Muscle of leg (tissue), 3 donors: ENCODE measurements at regions not wholly inside any gene's neighbourhood (a gene's known extent, or its start where the extent isn't known, plus 50 kb on each side); places are given as distances from the start of the nearest gene placed in this dataset.
A peak's percentile ranks its signal among the peaks of the same experiment; 100 is the strongest.

ENCODE experiments used
- DNase-seq: peaks from one replicate; pipeline ENCODE4 v3.0.0; 2013
- H3K27ac ChIP-seq: one replicate; pipeline ENCODE4 v1.5.1; 2013; ENCODE audit warnings: mild to moderate bottlenecking, low read length, control low read depth
- H3K27me3 ChIP-seq: one replicate; pipeline ENCODE4 v1.6.1; 2013; ENCODE audit warnings: low read length; ENCODE audit not compliant: control insufficient read depth, insufficient read depth
- H3K36me3 ChIP-seq: one replicate; pipeline ENCODE4 v1.6.1; 2013; ENCODE audit warnings: low read length; ENCODE audit not compliant: control insufficient read depth, insufficient read depth
- H3K4me1 ChIP-seq: one replicate; pipeline ENCODE4 v1.6.1; 2013; ENCODE audit warnings: low read length; ENCODE audit not compliant: control insufficient read depth, insufficient read depth
- H3K4me3 ChIP-seq: one replicate; pipeline ENCODE4 v1.5.1; 2013; ENCODE audit warnings: low read length, control low read depth
- H3K9me3 ChIP-seq: replicated peaks from 2 replicates; pipeline ENCODE4 v1.6.1; 2013; ENCODE audit warnings: low read depth, low read length; ENCODE audit not compliant: control insufficient read depth
- WGBS: methylation state at CpG from one replicate; pipeline ENCODE4 v1.1.5; 2013; ENCODE audit warnings: missing lambda C conversion rate; ENCODE audit not compliant: insufficient coverage; 5-methylcytosine and 5-hydroxymethylcytosine counted together

GRCh38 chr13:59478908-59479307 is 684.8 kb downstream of the DIAPH3 start:
- WGBS, result no CpG with 5 or more reads among the region's 7 CpGs
- Histone ChIP-seq H3K36me3 (no peaks in the 10 kb centered on the region), H3K9me3 (no peaks in the 10 kb centered on the region), H3K27ac (peak overlapping the region; percentile 63), H3K27me3 (no peaks in the 10 kb centered on the region), H3K4me1 (peaks cover 8% of the 10 kb centered on the region), H3K4me3 (no peak overlapping the region)
- no peak for DNase-seq

GRCh38 chr13:59479629-59480028 is 684.1 kb downstream of the DIAPH3 start:
- no peak for DNase-seq
- Histone ChIP-seq H3K4me3 (no peak overlapping the region), H3K27me3 (no peaks in the 10 kb centered on the region), H3K27ac (no peak overlapping the region), H3K9me3 (no peaks in the 10 kb centered on the region), H3K36me3 (no peaks in the 10 kb centered on the region), H3K4me1 (peaks cover 8% of the 10 kb centered on the region)
- no CpG with 5 or more reads among the region's 3 CpGs for WGBS

GRCh38 chr13:59480396-59481259 is 683.1 kb downstream of the DIAPH3 start:
- H3K27me3 ChIP-seq, result no peaks in the 10 kb centered on the region
- DNase-seq, result peak; percentile 87
- 18% methylated on average over 3 of the region's 7 CpGs for WGBS
- H3K4me1 ChIP-seq, result peaks cover 8% of the 10 kb centered on the region
- peak overlapping the region; percentile 87 for H3K27ac ChIP-seq
- no peaks in the 10 kb centered on the region for H3K36me3 ChIP-seq
- no peaks in the 10 kb centered on the region for H3K9me3 ChIP-seq
- no peak overlapping the region for H3K4me3 ChIP-seq

- peak; percentile 86 for DNase-seq
- WGBS, result 20% methylated on average over 3 of the region's 5 CpGs
- Histone ChIP-seq H3K36me3 (no peaks in the 10 kb centered on the region), H3K4me1 (peaks cover 8% of the 10 kb centered on the region), H3K27me3 (no peaks in the 10 kb centered on the region), H3K9me3 (no peaks in the 10 kb centered on the region), H3K4me3 (no peak overlapping the region), H3K27ac (peak overlapping the region; percentile 63)
Observed at GRCh38 chr13:59483501-59484145, 680.1 kb downstream of the DIAPH3 start.

GRCh38 chr13:59487883-59488282 is 675.8 kb downstream of the DIAPH3 start:
- H3K4me3 ChIP-seq, result no peak overlapping the region
- no peak overlapping the region for H3K27ac ChIP-seq
- H3K9me3 ChIP-seq, result no peaks in the 10 kb centered on the region
- WGBS, result no CpG with 5 or more reads among the region's 3 CpGs
- no peak for DNase-seq
- no peaks in the 10 kb centered on the region for H3K36me3 ChIP-seq
- no peaks in the 10 kb centered on the region for H3K27me3 ChIP-seq
- H3K4me1 ChIP-seq, result peaks cover 6% of the 10 kb centered on the region

GRCh38 chr13:59488436-59488835 is 675.3 kb downstream of the DIAPH3 start:
- DNase-seq, result no peak
- Histone ChIP-seq H3K27me3 (no peaks in the 10 kb centered on the region), H3K27ac (no peak overlapping the region), H3K36me3 (no peaks in the 10 kb centered on the region), H3K4me1 (peaks cover 6% of the 10 kb centered on the region), H3K9me3 (no peaks in the 10 kb centered on the region), H3K4me3 (no peak overlapping the region)
- no CpG with 5 or more reads among the region's 2 CpGs for WGBS

- Histone ChIP-seq H3K4me1 (peaks cover 20% of the 10 kb centered on the region), H3K27ac (no peak overlapping the region), H3K27me3 (no peaks in the 10 kb centered on the region), H3K4me3 (no peak overlapping the region), H3K9me3 (no peaks in the 10 kb centered on the region), H3K36me3 (no peaks in the 10 kb centered on the region)
- 67% methylated on average over 1 of the region's 1 CpG for WGBS
- DNase-seq, result no peak
Observed at GRCh38 chr13:59490651-59491050, 673.1 kb downstream of the DIAPH3 start.

- Histone ChIP-seq H3K9me3 (no peaks in the 10 kb centered on the region), H3K4me1 (peaks cover 29% of the 10 kb centered on the region), H3K27me3 (no peaks in the 10 kb centered on the region), H3K27ac (no peak overlapping the region), H3K4me3 (no peak overlapping the region), H3K36me3 (no peaks in the 10 kb centered on the region)
- WGBS, result no CpG with 5 or more reads among the region's 2 CpGs
- peak; percentile 32 for DNase-seq
Observed at GRCh38 chr13:59492030-59492636, 671.6 kb downstream of the DIAPH3 start.

GRCh38 chr13:59493436-59493965 is 670.2 kb downstream of the DIAPH3 start:
- no peaks in the 10 kb centered on the region for H3K9me3 ChIP-seq
- H3K4me3 ChIP-seq, result no peak overlapping the region
- no CpG with 5 or more reads among the region's 1 CpG for WGBS
- H3K27ac ChIP-seq, result no peak overlapping the region
- no peaks in the 10 kb centered on the region for H3K36me3 ChIP-seq
- H3K27me3 ChIP-seq, result no peaks in the 10 kb centered on the region
- peaks cover 29% of the 10 kb centered on the region for H3K4me1 ChIP-seq
- DNase-seq, result no peak

- H3K4me3 ChIP-seq, result no peak overlapping the region
- no peak overlapping the region for H3K27ac ChIP-seq
- no peaks in the 10 kb centered on the region for H3K9me3 ChIP-seq
- H3K4me1 ChIP-seq, result peaks cover 29% of the 10 kb centered on the region
- no peaks in the 10 kb centered on the region for H3K36me3 ChIP-seq
- no peaks in the 10 kb centered on the region for H3K27me3 ChIP-seq
- no peak for DNase-seq
Observed at GRCh38 chr13:59494151-59494550, 669.6 kb downstream of the DIAPH3 start.
